Astrocyte of the spinal cord (primary cell): ENCODE measurements at regions not wholly inside any gene's neighbourhood (a gene's known extent, or its start where the extent isn't known, plus 50 kb on each side); places are given as distances from the start of the nearest gene placed in this dataset.
"Not testable (repeated sequence)": the region's sequence is repeated elsewhere in the genome, so short reads cannot be mapped to it uniquely, and the experiment has no call there.

Source experiments
- DNase-seq: peaks from one replicate; pipeline ENCODE4 v3.0.0; 2011; ENCODE audit warnings: low read depth, low spot score
- H3K4me3 ChIP-seq: 2 replicates; pipeline ENCODE4 v1.5.1; 2011; ENCODE audit warnings: low read depth, mild to moderate bottlenecking, low read length, moderate library complexity
- CTCF ChIP-seq: IDR thresholded peaks from 2 replicates; pipeline ENCODE4 v1.5.1; 2012; ENCODE audit warnings: low read depth, mild to moderate bottlenecking, low read length, inconsistent platforms
- in situ Hi-C: cut with HindIII; loops from 2 replicates; pipeline ENCODE4 v1.10.0; 2017; ENCODE audit warnings: low sequenced_read_pairs

- in situ Hi-C loops, result no loop called here
These were observed 74.2 kb downstream of the TEX35 start for GRCh38 chr1:178587096-178587495.

GRCh38 chr1:178587975-178588374 is 75.1 kb downstream of the TEX35 start:
- DNase-seq, result no peak
- in situ Hi-C loops, result no loop called here
- no peak for TF ChIP-seq CTCF
- no peak overlapping the region for H3K4me3 ChIP-seq

More at GRCh38 chr1:178587096-178587495, 74.2 kb downstream of the TEX35 start:
- no peak for TF ChIP-seq CTCF
- DNase-seq, result no peak
- no peak overlapping the region for H3K4me3 ChIP-seq

- in situ Hi-C loops, H3K4me3 ChIP-seq: not testable (repeated sequence)
These were observed 76.1 kb downstream of the TEX35 start for GRCh38 chr1:178589042-178589441.

GRCh38 chr1:178591811-178592210 is 78.9 kb downstream of the TEX35 start:
- in situ Hi-C loops, H3K4me3 ChIP-seq: not testable (repeated sequence)

More at GRCh38 chr1:178589042-178589441, 76.1 kb downstream of the TEX35 start:
- not testable (repeated sequence) for DNase-seq

GRCh38 chr1:178593515-178593914 is 80.6 kb downstream of the TEX35 start:
- H3K4me3 ChIP-seq, result no peak overlapping the region
- DNase-seq, result no peak
- no peak for TF ChIP-seq CTCF
- in situ Hi-C loops, result no loop called here

More at GRCh38 chr1:178591811-178592210, 78.9 kb downstream of the TEX35 start:
- DNase-seq, result not testable (repeated sequence)

GRCh38 chr1:178594133-178594532 is 81.2 kb downstream of the TEX35 start:
- in situ Hi-C loops, result no loop called here
- H3K4me3 ChIP-seq, result no peak overlapping the region
- no peak for TF ChIP-seq CTCF
- no peak for DNase-seq

- no peak for TF ChIP-seq CTCF
- in situ Hi-C loops, result no loop called here
- no peak overlapping the region for H3K4me3 ChIP-seq
- DNase-seq, result no peak
These were observed 82.6 kb downstream of the TEX35 start for GRCh38 chr1:178595491-178595890.

GRCh38 chr1:178599087-178599486 is 86.2 kb downstream of the TEX35 start:
- DNase-seq, result no peak
- no peak overlapping the region for H3K4me3 ChIP-seq
- in situ Hi-C loops, result no loop called here
- TF ChIP-seq CTCF, result no peak
